SH-SY5Y (cell line): ENCODE measurements at regions not wholly inside any gene's neighbourhood (a gene's known extent, or its start where the extent isn't known, plus 50 kb on each side); places are given as distances from the start of the nearest gene placed in this dataset.

Source experiments
- GATA2 ChIP-seq: IDR thresholded peaks from 2 replicates; pipeline ENCODE4 v1.6.1; 2011; ENCODE audit warnings: mild to moderate bottlenecking, low read depth, low read length
- GATA3 ChIP-seq: IDR thresholded peaks from 2 replicates; pipeline ENCODE4 v1.6.1; 2011; ENCODE audit warnings: low read depth, mild to moderate bottlenecking, low read length, moderate library complexity

GRCh38 chr9:108724652-108725051 is 131.1 kb downstream of the ACTL7B start:
- no peak for TF ChIP-seq GATA3
- TF ChIP-seq GATA2 = no peak
